SK-N-MC (cell line): ENCODE measurements at regions not wholly inside any gene's neighbourhood (a gene's known extent, or its start where the extent isn't known, plus 50 kb on each side); places are given as distances from the start of the nearest gene placed in this dataset.
"Not testable (repeated sequence)": the region's sequence is repeated elsewhere in the genome, so short reads cannot be mapped to it uniquely, and the experiment has no call there.

Experiments
- EZH2 ChIP-seq: fragments of 200-600 bp; sonication (generic); IDR thresholded peaks from one replicate; pipeline ENCODE4 v1.6.1; 2017; ENCODE audit warnings: antibody characterized with exemption
- POLR2AphosphoS5 ChIP-seq: IDR thresholded peaks from 2 replicates; pipeline ENCODE4 v1.6.1; 2012; ENCODE audit warnings: mild to moderate bottlenecking, low read depth, low read length, borderline replicate concordance

GRCh38 chr20:12093797-12094190 lies 176.1 kb downstream of the BTBD3 start:
- not testable (repeated sequence) for TF ChIP-seq EZH2, POLR2AphosphoS5
